Endothelial cell of umbilical vein (primary cell): ENCODE measurements at regions not wholly inside any gene's neighbourhood (a gene's known extent, or its start where the extent isn't known, plus 50 kb on each side); places are given as distances from the start of the nearest gene placed in this dataset.
A peak's percentile ranks its signal among the peaks of the same experiment; 100 is the strongest.

Experiments used
- BruUV-seq: library from RNA; stranded (reverse); fragments of 400-500 nt; replicated peaks from 2 replicates; lab custom pipeline; 2021; lab: Mats Ljungman, UMichigan
- CTCF ChIA-PET: fragments of 300-600, 350-600 bp; sonication (Branson Sonifier 250); formaldehyde crosslinking; loops from one replicate; lab custom pipeline; 2021; ENCODE audit warnings: antibody characterized with exemption, inconsistent platforms; lab: Charles Lee
- POLR2A ChIA-PET: fragments of 300-600, 350-600 bp; sonication (Branson Sonifier 250); formaldehyde crosslinking; loops from one replicate; lab custom pipeline; 2021; ENCODE audit warnings: antibody characterized with exemption, inconsistent platforms; lab: Charles Lee
- DNase-seq: peaks from one replicate; pipeline ENCODE4 v3.0.0-alpha.2; 2011; ENCODE audit warnings: low read depth, low spot score
- FAIRE-seq: peaks from 2 replicates; lab custom pipeline; 2011; peaks lifted over from hg19 to GRCh38; lab: Jason Lieb, UNC
- H2AFZ ChIP-seq: 2 replicates; pipeline ENCODE4 v1.6.0; 2012; ENCODE audit warnings: low read depth, low read length, control low read depth, inconsistent platforms
- H3K27ac ChIP-seq: 2 replicates; pipeline ENCODE4 v1.5.1; 2011; ENCODE audit warnings: low read depth, mild to moderate bottlenecking, control low read depth, low read length, moderate library complexity; ENCODE audit not compliant: insufficient read depth
- H3K27me3 ChIP-seq, 2 experiments: 2 replicates each; pipeline versions ENCODE4 v1.6.0 to v1.6.1; 2011; ENCODE audit warnings: low read length in 2 of 2, mixed read lengths in 1 of 2; ENCODE audit not compliant: control insufficient read depth in 2 of 2, insufficient read depth in 2 of 2
- H3K36me3 ChIP-seq, 2 experiments: 2 replicates in 1 of 2; 3 replicates in 1 of 2; pipeline ENCODE4 v1.5.1; 2011; ENCODE audit warnings: low read length in 2 of 2, mild to moderate bottlenecking in 1 of 2, moderate library complexity in 1 of 2; ENCODE audit not compliant: control insufficient read depth in 2 of 2, insufficient read depth in 2 of 2; ENCODE audit errors: extremely low read depth in 1 of 2
- H3K4me1 ChIP-seq: 3 replicates; pipeline ENCODE4 v1.5.1; 2011; ENCODE audit warnings: mild to moderate bottlenecking, low read length; ENCODE audit not compliant: control insufficient read depth, insufficient read depth; ENCODE audit errors: extremely low read depth
- H3K4me2 ChIP-seq: 2 replicates; pipeline ENCODE4 v1.6.1; 2011; ENCODE audit warnings: low read length, control low read depth, mixed read lengths; ENCODE audit not compliant: insufficient read depth
- H3K4me3 ChIP-seq, 3 experiments: fragments of 200-600 bp in 1 of 3; sonication (generic), shearing (Covaris generic) in 1 of 3; replicated peaks in 1 of 3; 2 replicates each; pipeline ENCODE4 v1.5.1; 2011 to 2016; ENCODE audit warnings: control low read depth in 3 of 3, low read length in 3 of 3, mild to moderate bottlenecking in 2 of 3, inconsistent platforms in 1 of 3, low read depth in 1 of 3, moderate library complexity in 1 of 3; ENCODE audit not compliant: insufficient read depth in 1 of 3
- H3K79me2 ChIP-seq: 2 replicates; pipeline ENCODE4 v1.6.0; 2012; ENCODE audit warnings: low read length, inconsistent platforms; ENCODE audit not compliant: control insufficient read depth, insufficient read depth
- H3K9ac ChIP-seq: replicated peaks from 2 replicates; pipeline ENCODE3; 2011; ENCODE audit warnings: low read length, control low read depth; ENCODE audit not compliant: insufficient read depth; ENCODE audit errors: extremely low read depth
- H3K9me1 ChIP-seq: replicated peaks from 3 replicates; pipeline ENCODE4 v1.6.0; 2011; ENCODE audit warnings: mild to moderate bottlenecking, low read length; ENCODE audit not compliant: control insufficient read depth, insufficient read depth; ENCODE audit errors: extremely low read depth
- H3K9me3 ChIP-seq: replicated peaks from 2 replicates; pipeline ENCODE4 v1.5.1; 2012; ENCODE audit warnings: low read length, inconsistent platforms; ENCODE audit not compliant: control insufficient read depth, insufficient read depth
- H4K20me1 ChIP-seq: replicated peaks from 2 replicates; pipeline ENCODE3; 2011; ENCODE audit warnings: mild to moderate bottlenecking, low read length; ENCODE audit not compliant: control insufficient read depth, insufficient read depth; ENCODE audit errors: extremely low read depth
- JUN ChIP-seq: IDR thresholded peaks from 2 replicates; pipeline ENCODE4 v1.6.1; 2011; ENCODE audit warnings: borderline replicate concordance, low read depth; ENCODE audit not compliant: insufficient read length, insufficient read depth
- MYC ChIP-seq: IDR thresholded peaks from one replicate; pipeline ENCODE4 v1.6.1; 2011; ENCODE audit warnings: mild to moderate bottlenecking, low read depth, low read length
- POLR2A ChIP-seq: IDR thresholded peaks from 2 replicates; pipeline ENCODE4 v1.6.1; 2012; ENCODE audit warnings: low read depth, mild to moderate bottlenecking, control low read depth, low read length
- POLR2AphosphoS5 ChIP-seq: IDR thresholded peaks from 2 replicates; pipeline ENCODE4 v1.6.1; 2012; ENCODE audit warnings: low read depth, mild to moderate bottlenecking, control low read depth, low read length, moderate library complexity; ENCODE audit not compliant: insufficient read depth
- dilution Hi-C: fragments of 300-500 bp; cut with MboI; formaldehyde crosslinking; loops from one replicate; pipeline ENCODE4 v1.15.0; 2019; ENCODE audit warnings: low sequenced_read_pairs; ENCODE audit not compliant: extremely low pct_ligation_motif_present
- intact Hi-C: fragments of 100-400 bp; cut with micrococcal nuclease; formaldehyde crosslinking; loops from one replicate; pipeline ENCODE4 v1.10.0; 2022
- TF ChIP-seq, protein P1 (sequence below): IDR thresholded peaks from 2 replicates; pipeline ENCODE4 v1.6.1; 2011; ENCODE audit not compliant: insufficient read depth, insufficient read length
- TF ChIP-seq, protein P2 (sequence below), 2 donors: IDR thresholded peaks; 1 replicate in 1 of 2; 2 replicates in 1 of 2; pipeline ENCODE4 v1.5.1; 2011; ENCODE audit warnings: low read length in 2 of 2, mild to moderate bottlenecking in 2 of 2, moderate library complexity in 2 of 2, control low read depth in 1 of 2, inconsistent platforms in 1 of 2, low read depth in 1 of 2; ENCODE audit not compliant: insufficient read depth in 1 of 2; ENCODE audit errors: extremely low read depth in 1 of 2

DNA sequence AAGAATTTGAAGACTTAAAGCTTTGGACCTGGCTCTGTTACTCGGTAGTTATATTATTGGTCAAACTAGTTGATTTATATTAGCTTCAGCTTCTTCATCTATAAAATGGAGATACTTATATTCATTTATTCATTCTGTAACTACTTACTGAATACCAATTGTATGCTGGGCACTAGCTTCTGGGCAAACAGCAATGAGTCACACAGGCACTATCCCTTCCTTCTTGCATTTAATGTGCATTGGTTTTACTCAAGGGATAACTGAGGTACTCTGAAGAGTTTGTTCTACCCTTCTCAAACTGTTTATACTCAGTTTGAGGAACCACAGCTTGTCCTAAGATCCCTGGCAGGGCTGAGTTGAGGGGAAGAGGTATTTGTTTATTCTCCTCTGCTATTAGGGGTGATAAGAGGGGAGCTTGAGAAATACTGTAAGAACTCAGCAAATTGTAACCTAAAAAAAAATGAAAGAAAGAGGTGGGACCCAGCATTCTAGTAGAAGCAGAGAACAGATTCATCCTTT, 825.4 kb upstream of the AMELY start:
- H3K9me3 ChIP-seq: no peaks in the 10 kb centered on the region
- H3K9ac ChIP-seq: no peak overlapping the region
- H2AFZ ChIP-seq: no peak overlapping the region
- no peaks in the 10 kb centered on the region for H3K27me3 ChIP-seq
- TF ChIP-seq MYC (no peak), POLR2AphosphoS5 (no peak), JUN (no peak), POLR2A (no peak)
- TF ChIP-seq, protein P1, sequence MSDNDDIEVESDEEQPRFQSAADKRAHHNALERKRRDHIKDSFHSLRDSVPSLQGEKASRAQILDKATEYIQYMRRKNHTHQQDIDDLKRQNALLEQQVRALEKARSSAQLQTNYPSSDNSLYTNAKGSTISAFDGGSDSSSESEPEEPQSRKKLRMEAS: no peak
- TF ChIP-seq, protein P2, sequence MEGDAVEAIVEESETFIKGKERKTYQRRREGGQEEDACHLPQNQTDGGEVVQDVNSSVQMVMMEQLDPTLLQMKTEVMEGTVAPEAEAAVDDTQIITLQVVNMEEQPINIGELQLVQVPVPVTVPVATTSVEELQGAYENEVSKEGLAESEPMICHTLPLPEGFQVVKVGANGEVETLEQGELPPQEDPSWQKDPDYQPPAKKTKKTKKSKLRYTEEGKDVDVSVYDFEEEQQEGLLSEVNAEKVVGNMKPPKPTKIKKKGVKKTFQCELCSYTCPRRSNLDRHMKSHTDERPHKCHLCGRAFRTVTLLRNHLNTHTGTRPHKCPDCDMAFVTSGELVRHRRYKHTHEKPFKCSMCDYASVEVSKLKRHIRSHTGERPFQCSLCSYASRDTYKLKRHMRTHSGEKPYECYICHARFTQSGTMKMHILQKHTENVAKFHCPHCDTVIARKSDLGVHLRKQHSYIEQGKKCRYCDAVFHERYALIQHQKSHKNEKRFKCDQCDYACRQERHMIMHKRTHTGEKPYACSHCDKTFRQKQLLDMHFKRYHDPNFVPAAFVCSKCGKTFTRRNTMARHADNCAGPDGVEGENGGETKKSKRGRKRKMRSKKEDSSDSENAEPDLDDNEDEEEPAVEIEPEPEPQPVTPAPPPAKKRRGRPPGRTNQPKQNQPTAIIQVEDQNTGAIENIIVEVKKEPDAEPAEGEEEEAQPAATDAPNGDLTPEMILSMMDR (IDR thresholded peaks at IDR 0.05; ENCODE audit: extremely low read depth in 1 of 2, insufficient read depth in 1 of 2, low read depth in 1 of 2, low read length in 2 of 2): no peak
- H3K79me2 ChIP-seq: no peaks in the 10 kb centered on the region
- peak; percentile 13 for DNase-seq
- H3K36me3 ChIP-seq: no peaks in the 10 kb centered on the region
- dilution Hi-C loops: no loop called here
- H3K4me2 ChIP-seq: no peak overlapping the region
- ChIA-PET POLR2A (no interaction called here), CTCF (no interaction called here)
- no peaks in the 10 kb centered on the region for H4K20me1 ChIP-seq
- H3K4me1 ChIP-seq: no peaks in the 10 kb centered on the region
- BruUV-seq: no TSS peak
- no peak for FAIRE-seq
- H3K4me3 ChIP-seq: no peak overlapping the region
- intact Hi-C loops: no loop called here
- no peak overlapping the region for H3K27ac ChIP-seq
- no peaks in the 10 kb centered on the region for H3K9me1 ChIP-seq

GRCh38 chrY:7731651-7732050, 820.1 kb upstream of the AMELY start:
- no peaks in the 10 kb centered on the region for H3K9me1 ChIP-seq
- FAIRE-seq (no peak), DNase-seq (no peak)
- no peaks in the 10 kb centered on the region for H3K79me2 ChIP-seq
- ChIA-PET POLR2A (no interaction called here), CTCF (no interaction called here)
- H3K36me3 ChIP-seq: no peaks in the 10 kb centered on the region
- H2AFZ ChIP-seq: no peak overlapping the region
- H3K4me3 ChIP-seq: no peak overlapping the region
- H3K27ac ChIP-seq: no peak overlapping the region
- no TSS peak for BruUV-seq
- H3K4me2 ChIP-seq: no peak overlapping the region
- no peaks in the 10 kb centered on the region for H4K20me1 ChIP-seq
- H3K4me1 ChIP-seq: no peaks in the 10 kb centered on the region
- TF ChIP-seq, protein P1: no peak
- no peaks in the 10 kb centered on the region for H3K27me3 ChIP-seq
- dilution Hi-C loops: no loop called here
- intact Hi-C loops: no loop called here
- H3K9me3 ChIP-seq: no peaks in the 10 kb centered on the region
- H3K9ac ChIP-seq: no peak overlapping the region
